Keratinocyte (primary cell): ENCODE measurements at regions not wholly inside any gene's neighbourhood (a gene's known extent, or its start where the extent isn't known, plus 50 kb on each side); places are given as distances from the start of the nearest gene placed in this dataset.

Experiments used
- DNase-seq: peaks from one replicate; pipeline ENCODE4 v3.0.0-alpha.2; 2011; ENCODE audit warnings: low read depth, missing footprints, low spot score
- FAIRE-seq: peaks from 2 replicates; lab custom pipeline; 2011; peaks lifted over from hg19 to GRCh38; lab: Jason Lieb, UNC
- H2AFZ ChIP-seq: 2 replicates; pipeline ENCODE4 v1.6.0; 2012; ENCODE audit warnings: low read length, control low read depth, inconsistent platforms; ENCODE audit not compliant: control insufficient read depth
- H3K27ac ChIP-seq: 2 replicates; pipeline ENCODE4 v1.5.1; 2011; ENCODE audit warnings: low read length; ENCODE audit not compliant: control insufficient read depth, insufficient read depth
- H3K27me3 ChIP-seq: 3 replicates; pipeline ENCODE4 v1.6.0; 2011; ENCODE audit warnings: low read length; ENCODE audit not compliant: control insufficient read depth, insufficient read depth; ENCODE audit errors: extremely low read depth
- H3K36me3 ChIP-seq, 2 experiments: 2 replicates in 1 of 2; 3 replicates in 1 of 2; pipeline ENCODE4 v1.5.1; 2011; ENCODE audit warnings: low read length in 2 of 2, mild to moderate bottlenecking in 1 of 2; ENCODE audit not compliant: control insufficient read depth in 2 of 2, insufficient read depth in 2 of 2; ENCODE audit errors: extremely low read depth in 1 of 2
- H3K4me1 ChIP-seq: 3 replicates; pipeline ENCODE4 v1.5.1; 2011; ENCODE audit warnings: low read length; ENCODE audit not compliant: control insufficient read depth, insufficient read depth; ENCODE audit errors: extremely low read depth
- H3K4me2 ChIP-seq: 3 replicates; pipeline ENCODE4 v1.6.0; 2011; ENCODE audit warnings: low read depth, low read length; ENCODE audit not compliant: control insufficient read depth, insufficient read depth; ENCODE audit errors: extremely low read depth
- H3K4me3 ChIP-seq, 3 experiments: fragments of 200-600 bp in 1 of 3; sonication (generic) in 1 of 3; 2 replicates in 2 of 3; 3 replicates in 1 of 3; pipeline ENCODE4 v1.5.1; 2011 to 2016; ENCODE audit warnings: low read length in 3 of 3, mild to moderate bottlenecking in 3 of 3, control low read depth in 2 of 3, inconsistent platforms in 1 of 3, low read depth in 1 of 3, mixed read lengths in 1 of 3, mixed run types in 1 of 3, moderate library complexity in 1 of 3; ENCODE audit not compliant: control insufficient read depth in 2 of 3, insufficient read depth in 2 of 3; ENCODE audit errors: extremely low read depth in 1 of 3
- H3K79me2 ChIP-seq: 2 replicates; pipeline ENCODE4 v1.6.0; 2012; ENCODE audit warnings: low read length; ENCODE audit not compliant: control insufficient read depth, insufficient read depth
- H3K9ac ChIP-seq: 3 replicates; pipeline ENCODE4 v1.6.0; 2011; ENCODE audit warnings: low read length; ENCODE audit not compliant: control insufficient read depth, insufficient read depth; ENCODE audit errors: extremely low read depth
- H3K9me1 ChIP-seq: 3 replicates; pipeline ENCODE4 v1.6.0; 2011; ENCODE audit warnings: low read length; ENCODE audit not compliant: control insufficient read depth, insufficient read depth; ENCODE audit errors: extremely low read depth
- H3K9me3 ChIP-seq: 2 replicates; pipeline ENCODE4 v1.5.1; 2012; ENCODE audit warnings: low read depth, low read length; ENCODE audit not compliant: control insufficient read depth
- H4K20me1 ChIP-seq: 3 replicates; pipeline ENCODE4 v1.6.0; 2011; ENCODE audit warnings: low read length; ENCODE audit not compliant: control insufficient read depth, insufficient read depth; ENCODE audit errors: extremely low read depth
- CTCF ChIP-seq, 3 experiments: IDR thresholded peaks in 1 of 3; conservative IDR thresholded peaks in 1 of 3; optimal IDR thresholded peaks in 1 of 3; 2 replicates in 2 of 3; 3 replicates in 1 of 3; pipeline versions ENCODE3 to v1.5.1; 2011; ENCODE audit warnings: low read length in 3 of 3, mild to moderate bottlenecking in 3 of 3, moderate library complexity in 2 of 3, control low read depth in 1 of 3, inconsistent platforms in 1 of 3; ENCODE audit not compliant: insufficient read depth in 2 of 3; ENCODE audit errors: extremely low read depth in 1 of 3
- EZH2 ChIP-seq: IDR thresholded peaks from one replicate; pipeline ENCODE4 v1.6.1; 2012; ENCODE audit warnings: inconsistent platforms, mild to moderate bottlenecking, low read length, moderate library complexity
- dilution Hi-C: fragments of 300-500 bp; cut with MboI; formaldehyde crosslinking; loops from one replicate; pipeline ENCODE4 v1.7.0; 2020; ENCODE audit warnings: low sequenced_read_pairs; ENCODE audit not compliant: extremely low pct_ligation_motif_present

- no peaks in the 10 kb centered on the region for H4K20me1 ChIP-seq
- no peaks in the 10 kb centered on the region for H3K27me3 ChIP-seq
- H3K36me3 ChIP-seq, result no peaks in the 10 kb centered on the region
- H3K4me3 ChIP-seq, result no peak overlapping the region
- DNase-seq (no peak), FAIRE-seq (no peak)
- no peak overlapping the region for H3K4me2 ChIP-seq
- H3K9me1 ChIP-seq, result no peaks in the 10 kb centered on the region
- no peaks in the 10 kb centered on the region for H3K4me1 ChIP-seq
- H3K9ac ChIP-seq, result no peak overlapping the region
- H3K9me3 ChIP-seq, result no peaks in the 10 kb centered on the region
- no peak overlapping the region for H2AFZ ChIP-seq
- no peak for TF ChIP-seq CTCF (optimal IDR thresholded peaks at IDR 0.05 in 1 of 3, IDR thresholded peaks at IDR 0.05 in 1 of 3, conservative IDR thresholded peaks at IDR 0.05 in 1 of 3; ENCODE audit: extremely low read depth in 1 of 3, insufficient read depth in 2 of 3, low read length in 3 of 3)
- no peak for TF ChIP-seq EZH2
- H3K27ac ChIP-seq, result no peak overlapping the region
- dilution Hi-C loops, result no loop called here
- H3K79me2 ChIP-seq, result no peaks in the 10 kb centered on the region
These were observed 675.7 kb downstream of the METTL4 start for GRCh38 chr18:1895456-1896185.

- no peak for DNase-seq
These were observed 664.9 kb downstream of the METTL4 start for GRCh38 chr18:1906421-1906820.

More at GRCh38 chr18:1906421-1906820, 664.9 kb downstream of the METTL4 start:
- Histone ChIP-seq H3K4me2 (no peak overlapping the region), H3K4me3 (no peak overlapping the region), H3K27ac (no peak overlapping the region), H3K9ac (no peak overlapping the region), H2AFZ (no peak overlapping the region), H3K9me1 (no peaks in the 10 kb centered on the region), H3K36me3 (no peaks in the 10 kb centered on the region), H3K27me3 (no peaks in the 10 kb centered on the region), H3K4me1 (no peaks in the 10 kb centered on the region), H3K9me3 (no peaks in the 10 kb centered on the region), H3K79me2 (no peaks in the 10 kb centered on the region), H4K20me1 (no peaks in the 10 kb centered on the region)
- FAIRE-seq, result no peak
- TF ChIP-seq CTCF (optimal IDR thresholded peaks at IDR 0.05 in 1 of 3, IDR thresholded peaks at IDR 0.05 in 1 of 3, conservative IDR thresholded peaks at IDR 0.05 in 1 of 3; ENCODE audit: extremely low read depth in 1 of 3, insufficient read depth in 2 of 3, low read length in 3 of 3), result no peak
- TF ChIP-seq EZH2, result no peak
- dilution Hi-C loops, result no loop called here
